HG02884 (cell line): ENCODE measurements at regions not wholly inside any gene's neighbourhood (a gene's known extent, or its start where the extent isn't known, plus 50 kb on each side); places are given as distances from the start of the nearest gene placed in this dataset.
A peak's percentile ranks its signal among the peaks of the same experiment; 100 is the strongest.
"Not testable (repeated sequence)": the region's sequence is repeated elsewhere in the genome, so short reads cannot be mapped to it uniquely, and the experiment has no call there.

Experiments used
- ATAC-seq: cut with Tn5 transposase; IDR thresholded peaks from one replicate; pipeline ENCODE4 v1.9.1; 2021; ENCODE audit warnings: mild to moderate bottlenecking, moderate library complexity; ENCODE audit not compliant: unreplicated experiment

DNA sequence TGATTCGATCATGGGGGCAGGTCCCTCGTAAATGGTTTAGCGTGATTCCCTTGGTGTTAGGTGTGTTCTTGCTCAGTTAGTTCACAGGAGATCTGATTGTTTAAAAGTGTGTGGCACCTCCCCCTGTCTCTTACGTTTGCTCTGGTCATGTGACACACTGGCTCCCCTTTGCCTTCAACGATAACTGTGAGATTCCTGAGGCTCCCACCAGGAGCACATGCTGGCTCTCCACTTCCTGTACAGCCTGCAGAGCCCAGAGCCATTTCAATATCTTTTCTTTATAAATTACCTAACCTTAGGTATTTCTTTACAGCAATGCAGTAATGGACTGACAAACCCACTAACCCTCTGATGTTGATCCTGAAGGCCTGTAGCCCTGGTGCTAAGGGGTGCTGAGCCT is 141.9 kb downstream of the FCRL5 start:
- ATAC-seq = no peak

DNA sequence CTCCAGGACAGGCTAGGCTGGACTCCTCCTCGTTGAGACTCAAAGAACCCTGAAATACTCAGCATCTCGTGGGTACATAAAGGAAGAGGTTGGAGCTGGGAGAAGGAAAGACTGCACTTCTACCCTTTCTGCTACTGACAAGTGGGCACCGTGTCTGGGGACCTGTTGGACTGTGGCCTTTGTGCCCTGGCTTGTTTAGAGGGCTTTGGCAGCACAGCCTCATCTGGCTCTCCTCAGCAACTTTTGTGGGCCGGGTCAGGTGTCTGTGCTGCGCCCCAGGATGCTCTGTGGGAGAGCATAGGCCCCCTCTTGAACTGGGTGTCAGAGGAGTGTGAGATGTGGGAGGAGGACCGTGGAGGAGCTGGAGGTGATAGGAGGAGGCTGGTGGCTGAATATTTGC is 142.4 kb downstream of the FCRL5 start:
- no peak for ATAC-seq

DNA sequence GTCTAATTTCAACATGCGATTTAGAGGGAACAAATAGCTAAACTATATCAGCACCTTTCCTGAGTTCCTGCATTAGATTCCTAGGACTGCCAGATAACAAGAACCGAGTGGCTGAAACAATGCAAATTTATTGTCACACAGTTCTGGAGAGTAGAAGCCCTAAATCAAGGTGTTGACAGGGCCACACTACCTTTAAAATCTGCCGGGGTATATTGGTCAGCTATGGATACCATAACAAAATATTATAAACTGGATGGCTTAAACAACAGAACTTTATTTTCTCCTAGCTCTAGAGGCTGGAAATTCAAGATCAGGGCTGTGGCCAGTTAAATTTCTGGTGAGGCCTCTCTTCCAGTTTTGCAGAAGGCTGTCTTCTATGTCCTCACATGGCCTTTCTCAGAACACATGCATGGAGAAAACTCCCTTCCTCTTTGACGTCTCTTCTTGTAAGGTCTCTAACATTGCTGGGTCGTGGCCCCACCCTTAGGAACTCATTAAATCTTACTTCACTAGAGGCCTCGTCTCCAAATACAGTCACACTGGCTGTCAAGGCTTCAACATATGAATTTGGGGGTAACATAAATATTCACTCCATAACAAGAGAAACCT is 144.3 kb downstream of the FCRL5 start:
- no peak for ATAC-seq

DNA sequence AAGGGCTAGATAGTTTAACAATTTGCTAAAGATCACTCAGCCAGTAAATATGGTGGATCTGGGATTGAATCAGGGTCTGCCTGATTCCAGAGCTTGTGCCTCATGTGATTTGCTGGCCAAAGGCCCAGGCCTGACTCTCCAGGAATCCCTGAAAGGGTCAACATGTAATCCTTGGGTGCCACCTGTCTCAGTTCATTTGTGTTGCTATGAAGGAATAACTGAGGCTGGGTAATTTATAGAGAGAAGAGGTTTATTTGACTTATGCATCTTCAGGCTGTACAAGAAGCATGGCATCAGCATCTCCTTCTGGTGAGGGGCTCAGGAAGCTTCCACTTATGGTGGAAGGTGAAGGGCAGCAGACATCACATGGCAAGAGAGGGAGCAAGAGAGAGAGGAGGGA is 144.9 kb downstream of the FCRL5 start:
- ATAC-seq = no peak

DNA sequence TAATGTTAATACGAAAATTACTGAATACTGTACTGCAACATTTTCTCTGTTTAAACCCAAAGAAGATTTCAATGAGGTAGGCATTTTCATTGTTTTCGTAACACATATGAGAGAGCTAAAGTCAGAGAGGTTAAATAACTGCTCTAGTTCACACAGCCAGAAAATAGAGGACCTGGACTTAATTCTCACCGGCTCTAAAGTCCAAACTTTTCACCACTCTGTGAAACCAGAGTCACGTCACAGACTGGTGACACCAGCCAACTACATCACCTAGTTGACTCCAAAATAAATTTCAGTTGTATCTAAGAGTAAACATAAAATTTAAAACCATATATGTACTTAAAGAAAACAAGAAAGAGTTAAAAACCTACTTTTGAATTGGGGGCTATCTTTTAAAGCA is 146.7 kb downstream of the FCRL5 start:
- no peak for ATAC-seq

DNA sequence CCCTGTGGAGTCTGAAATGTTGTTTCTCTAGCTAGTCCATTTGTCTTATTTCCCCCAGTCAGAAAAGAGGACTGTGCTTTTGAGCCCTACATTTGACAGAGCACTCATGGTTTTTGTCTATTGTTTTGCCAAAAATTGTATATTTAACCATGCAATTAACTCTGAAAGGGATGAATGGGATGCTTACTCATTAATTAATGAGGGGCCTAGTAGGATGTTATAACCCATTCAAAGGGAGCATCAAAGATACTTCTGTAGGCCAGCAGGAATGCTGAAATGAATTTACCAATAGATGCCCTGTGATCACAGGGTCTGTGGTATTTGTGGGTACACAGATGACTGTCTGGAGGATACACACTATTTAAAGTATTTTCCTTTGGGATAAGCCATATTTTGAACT is 147.7 kb downstream of the FCRL5 start:
- ATAC-seq = no peak

DNA sequence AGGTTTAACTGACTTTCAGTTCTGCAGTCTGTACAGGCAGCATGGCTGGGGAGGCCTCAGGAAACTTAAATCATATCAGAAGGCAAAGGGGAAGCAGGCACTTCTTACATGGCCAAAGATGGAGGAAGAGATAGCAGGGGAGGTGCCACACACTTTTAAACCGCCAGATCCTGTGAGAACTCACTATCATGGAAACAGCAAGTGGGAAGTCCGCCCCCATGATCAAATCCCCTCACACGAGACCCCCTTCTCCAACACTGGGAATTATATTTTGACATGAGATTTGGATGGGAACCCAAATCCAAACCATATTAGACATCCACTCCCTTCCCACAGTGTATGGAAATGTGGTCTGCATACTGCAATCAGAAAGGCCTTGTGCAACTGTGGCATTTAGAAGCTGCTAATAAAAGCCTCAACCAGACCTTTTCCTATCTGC is 148.2 kb downstream of the FCRL5 start:
- peak; percentile 19 for ATAC-seq

DNA sequence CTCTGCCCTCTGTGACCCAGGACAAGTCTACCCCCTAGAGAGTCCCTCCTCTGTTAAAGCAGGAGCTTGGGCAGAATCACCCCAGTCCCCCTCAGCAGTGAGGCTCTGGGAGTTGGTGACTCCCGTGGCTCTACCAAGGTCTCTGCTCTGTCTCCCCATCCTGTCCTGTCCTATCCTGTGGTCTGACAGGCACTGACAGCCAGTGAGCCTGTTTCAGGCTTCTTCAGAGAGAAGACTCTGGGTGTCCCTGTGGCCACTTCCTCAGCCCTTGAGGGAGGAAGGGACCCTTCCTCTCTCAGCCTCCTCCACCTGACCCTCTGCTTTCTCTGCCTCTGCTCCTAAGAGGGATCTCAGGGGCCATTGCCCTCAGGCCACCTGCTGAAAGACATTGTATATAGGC is 148.7 kb downstream of the FCRL5 start:
- peak; percentile 15 for ATAC-seq

DNA sequence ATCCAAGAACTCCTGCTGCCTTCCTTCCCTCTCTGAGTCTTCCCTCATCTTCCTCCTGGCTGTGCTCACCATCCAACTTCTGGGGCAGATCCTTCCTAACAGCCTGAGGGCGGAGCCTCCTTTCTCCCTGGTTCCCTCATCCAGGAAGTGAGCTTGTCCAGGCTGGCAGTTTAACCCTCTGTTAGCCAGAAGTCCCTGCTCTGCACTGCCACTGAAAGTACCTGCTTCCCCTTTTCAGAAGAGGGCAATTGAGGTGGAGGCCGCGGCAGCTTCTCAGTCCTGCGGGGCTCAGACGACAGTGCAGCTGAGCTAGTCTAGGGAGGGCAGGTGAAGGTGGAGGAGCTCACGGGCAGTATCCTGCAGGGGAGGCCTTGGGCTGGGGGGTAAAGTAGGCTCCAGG is 149.1 kb downstream of the FCRL5 start:
- ATAC-seq = peak; percentile 70

DNA sequence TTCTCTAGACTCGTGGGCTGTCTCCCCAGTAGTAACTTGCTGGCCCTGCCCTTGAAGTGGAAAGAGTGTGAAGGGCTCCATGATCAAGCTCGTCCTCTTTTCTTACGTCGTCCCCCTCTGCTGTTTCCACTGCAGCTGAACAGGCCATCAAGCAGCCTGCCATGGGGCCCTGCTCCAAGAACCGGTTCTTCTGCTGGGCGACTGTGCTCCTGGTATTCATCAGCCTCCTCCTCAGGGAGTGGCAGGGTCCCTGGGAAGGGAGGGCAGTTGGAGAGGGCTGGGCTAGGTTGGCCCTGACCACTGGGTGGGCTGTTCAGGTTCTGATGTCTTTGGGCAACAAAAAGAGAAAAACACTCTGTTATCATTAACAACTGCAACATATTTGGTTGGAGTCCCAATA is 151.5 kb downstream of the FCRL5 start:
- no peak for ATAC-seq

DNA sequence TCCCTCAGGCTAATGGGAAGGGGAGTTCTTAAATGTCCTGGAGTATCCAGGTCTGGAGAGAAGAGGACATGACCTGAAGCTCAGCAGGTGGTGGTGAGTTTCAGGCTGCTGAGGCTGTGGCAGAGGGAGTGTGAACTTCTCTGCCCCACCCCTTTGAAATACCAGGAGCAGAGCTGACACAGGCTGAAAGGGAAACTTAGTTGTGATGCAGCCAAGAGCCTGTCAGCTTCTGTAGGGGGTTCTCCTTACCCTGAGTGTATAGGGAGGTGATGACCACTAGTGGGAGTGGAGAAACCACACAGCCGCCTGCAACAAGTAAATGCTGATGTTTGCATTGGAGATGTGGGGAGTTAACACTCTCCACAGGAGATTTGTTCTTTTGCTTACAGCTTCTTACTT is 152.3 kb downstream of the FCRL5 start:
- no peak for ATAC-seq

DNA sequence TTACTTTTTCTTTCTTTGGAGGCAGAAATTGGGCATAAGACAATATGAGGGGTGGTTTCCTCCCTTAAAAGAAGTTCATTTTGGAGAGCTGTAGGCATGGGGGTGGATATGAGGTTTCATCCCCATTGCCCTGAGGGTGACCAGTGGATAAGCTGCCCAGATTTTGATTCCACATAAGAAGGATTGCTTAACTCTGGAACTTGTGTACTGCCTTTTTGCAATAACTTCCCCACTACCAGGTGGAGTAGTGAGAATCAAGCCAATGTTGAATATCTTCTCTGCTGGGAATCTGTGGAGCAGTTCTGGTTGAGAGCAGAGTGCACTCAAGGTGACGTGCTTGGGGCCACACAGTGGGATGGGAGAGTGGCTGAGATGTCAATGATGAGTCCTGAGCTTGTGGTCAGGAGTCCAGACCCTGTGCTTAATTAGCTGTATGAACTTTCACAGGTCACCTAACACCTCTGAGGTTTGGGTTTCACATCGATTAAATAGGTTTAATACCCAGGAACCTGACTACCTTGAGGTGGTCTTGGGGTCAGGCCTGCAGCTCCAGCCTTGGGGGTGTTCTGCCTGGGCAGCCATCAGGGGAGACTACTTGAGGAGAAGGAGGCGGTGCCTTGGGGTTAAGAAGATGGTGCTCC is 152.9 kb downstream of the FCRL5 start:
- ATAC-seq = no peak

DNA sequence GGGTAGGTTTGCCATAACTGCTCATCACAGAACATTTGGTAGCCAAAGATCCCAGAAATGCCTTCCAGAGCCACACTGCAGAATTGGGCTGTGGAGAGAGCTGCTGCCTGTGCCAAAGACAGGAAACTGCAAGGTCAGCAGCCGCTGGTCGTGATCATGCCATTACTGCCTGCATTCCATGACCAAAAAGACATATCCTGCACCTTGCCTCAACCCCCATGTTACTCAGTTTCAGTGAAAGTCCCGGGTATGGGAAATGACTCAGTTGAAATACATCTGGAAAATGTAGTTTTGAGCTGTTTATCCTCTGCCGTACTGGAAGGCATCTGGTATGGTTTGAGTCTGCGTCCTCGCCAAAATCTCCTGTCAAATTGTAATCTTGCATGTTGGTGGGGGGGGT is 161.7 kb downstream of the FCRL5 start:
- ATAC-seq = no peak

DNA sequence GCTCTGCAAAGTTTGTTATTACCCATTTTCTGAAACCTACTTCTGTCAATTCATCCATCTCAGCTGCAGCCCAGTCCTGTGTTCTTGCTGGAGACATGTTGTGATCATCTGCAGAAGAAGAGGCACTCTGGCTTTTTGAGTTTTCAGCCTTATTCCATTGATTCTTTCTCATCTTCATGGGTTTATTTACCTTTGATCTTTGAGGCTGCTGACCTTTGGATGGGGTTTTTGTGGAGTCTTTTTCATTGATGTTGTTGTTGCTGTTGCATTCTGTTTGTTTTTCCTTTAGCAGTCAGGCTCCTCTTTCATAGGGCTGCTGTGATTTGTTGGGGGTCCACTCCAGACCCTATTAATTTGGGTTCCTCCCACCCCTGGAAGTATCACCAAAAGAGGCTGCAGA is 164.3 kb downstream of the FCRL5 start:
- ATAC-seq = no peak

DNA sequence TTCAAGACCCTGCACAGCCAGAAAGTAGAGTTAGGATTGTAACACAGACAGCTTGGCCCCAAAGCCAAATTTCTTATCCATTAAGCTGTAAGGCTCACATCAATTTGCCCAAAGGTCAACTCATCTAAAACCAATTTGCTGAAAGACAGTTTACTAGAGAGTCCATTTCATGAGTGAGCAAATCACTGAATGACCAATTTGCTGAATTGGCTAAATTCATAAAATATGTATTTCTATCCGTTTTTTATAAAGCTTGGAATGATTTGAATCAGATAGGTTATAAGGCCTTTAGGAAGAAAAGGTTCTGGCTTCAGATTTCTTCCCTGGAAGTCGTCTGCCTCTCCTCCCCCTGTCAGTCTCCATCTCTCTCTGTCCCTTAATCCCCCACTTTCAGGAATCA is 168.1 kb downstream of the FCRL5 start:
- ATAC-seq = no peak

DNA sequence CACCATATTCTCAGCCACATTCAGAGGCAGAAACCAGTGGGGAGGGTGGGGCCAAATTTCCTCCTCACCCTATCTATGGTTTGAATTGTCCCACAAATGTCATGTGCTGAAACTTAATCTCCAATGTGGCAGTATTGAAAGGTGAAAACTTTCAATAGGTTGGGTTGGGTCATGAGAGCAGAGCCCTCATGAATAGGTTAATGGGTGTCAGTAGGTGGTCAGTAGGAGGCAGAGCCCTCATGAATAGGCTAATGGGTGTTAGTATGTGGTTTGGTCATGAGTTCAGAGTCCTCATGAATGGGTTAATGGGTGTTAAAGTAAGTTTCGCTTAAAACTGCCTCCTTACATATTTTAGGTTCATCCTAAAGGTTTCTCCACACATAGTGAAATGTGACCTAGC is 170.0 kb downstream of the FCRL5 start:
- ATAC-seq = no peak

DNA sequence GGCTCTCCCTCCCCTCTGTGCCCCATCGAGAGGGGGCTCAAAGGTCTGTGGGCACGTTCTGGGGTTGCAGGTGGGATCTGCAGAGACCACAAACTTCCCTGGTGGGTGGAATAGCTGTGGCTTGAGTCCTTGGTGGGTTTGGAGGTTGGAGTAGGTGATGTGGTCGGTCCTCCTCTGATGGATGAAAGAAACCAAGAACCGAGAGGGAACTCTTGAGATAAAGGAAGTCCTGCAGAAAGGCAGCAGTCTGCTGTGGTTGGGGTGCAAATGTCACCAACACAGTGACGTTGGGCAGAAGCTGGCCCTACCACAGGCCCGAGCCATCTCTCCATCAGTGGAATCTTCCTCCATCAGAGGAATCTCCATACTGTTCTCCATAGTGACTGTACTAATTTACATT is 171.8 kb downstream of the FCRL5 start:
- ATAC-seq = no peak

DNA sequence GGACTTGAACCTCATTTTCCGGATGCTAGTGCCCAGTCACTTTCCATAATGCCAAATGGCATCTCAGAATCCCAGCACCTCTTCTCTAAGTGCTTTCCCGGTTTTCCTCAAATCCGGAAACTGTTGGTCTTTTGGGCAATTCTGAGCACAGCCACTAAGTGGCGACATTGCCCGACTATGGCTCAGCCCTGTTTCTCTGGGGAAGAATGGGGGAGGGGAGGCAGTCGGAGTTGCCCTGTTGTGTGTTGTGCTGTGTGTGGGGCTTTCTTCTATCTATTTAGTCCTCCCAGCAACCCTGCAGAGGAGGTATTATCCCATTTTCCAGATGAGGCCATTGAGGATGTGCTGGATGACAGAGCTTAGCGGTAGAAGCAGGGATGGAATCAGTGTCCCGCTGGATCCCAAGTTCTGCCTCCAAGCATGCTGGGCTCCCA is 175.0 kb downstream of the FCRL5 start:
- ATAC-seq = not testable (repeated sequence)

DNA sequence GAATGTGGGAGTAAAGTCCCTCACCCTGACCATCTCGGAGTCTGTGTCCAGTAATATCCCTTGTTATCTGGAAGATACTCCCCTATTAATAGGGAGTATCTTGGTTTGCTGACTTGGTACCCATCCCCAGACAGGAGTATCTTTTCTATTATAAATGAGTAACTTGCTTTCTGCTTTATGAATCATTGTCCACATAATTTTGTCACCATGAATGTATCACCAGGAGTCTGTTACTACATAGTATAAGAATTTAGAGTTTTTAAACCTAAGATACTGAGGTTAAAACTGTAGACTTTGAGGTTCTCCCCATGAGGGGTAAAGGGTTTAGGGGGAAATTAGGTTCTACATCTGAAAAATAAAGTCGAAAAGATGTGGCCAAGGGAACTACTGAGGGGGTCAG is 175.6 kb downstream of the FCRL5 start:
- no peak for ATAC-seq

DNA sequence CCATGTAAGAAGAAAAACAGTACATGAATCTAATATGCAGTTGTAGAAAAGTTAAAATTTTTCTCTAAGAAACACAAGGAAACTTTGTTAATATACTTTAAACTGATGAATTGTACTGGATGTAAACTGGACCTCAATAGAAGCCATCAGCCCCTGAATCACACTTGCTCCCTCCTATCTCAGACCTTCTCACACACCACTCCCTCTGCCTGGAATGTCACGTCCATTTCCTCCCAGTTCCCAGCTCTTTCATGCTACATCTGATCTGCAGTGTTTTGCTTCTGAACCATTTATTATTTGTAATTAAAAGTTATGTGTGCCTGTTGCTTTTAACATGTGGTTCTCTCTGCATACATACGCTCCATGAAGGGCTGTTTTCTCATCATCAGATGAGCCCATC is 180.0 kb downstream of the FCRL5 start:
- not testable (repeated sequence) for ATAC-seq

DNA sequence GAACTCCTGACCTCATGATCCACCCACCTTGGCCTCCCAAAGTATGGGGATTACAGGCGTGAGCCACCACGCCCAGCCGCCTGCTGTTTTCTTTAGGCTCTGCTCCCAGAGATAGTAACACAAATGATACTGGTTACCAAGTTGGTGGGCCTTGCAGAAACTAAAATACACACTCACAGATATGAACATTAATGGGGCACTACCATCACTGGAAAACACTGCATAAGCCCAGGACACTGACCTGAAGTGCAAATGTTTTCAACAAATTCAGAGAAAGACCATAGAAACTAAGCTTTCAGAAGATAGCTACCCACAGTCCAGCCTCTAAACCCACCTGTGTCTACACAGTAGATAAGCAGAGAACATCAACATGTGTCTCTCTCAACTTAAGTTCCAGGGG is 180.5 kb downstream of the FCRL5 start:
- ATAC-seq = no peak

DNA sequence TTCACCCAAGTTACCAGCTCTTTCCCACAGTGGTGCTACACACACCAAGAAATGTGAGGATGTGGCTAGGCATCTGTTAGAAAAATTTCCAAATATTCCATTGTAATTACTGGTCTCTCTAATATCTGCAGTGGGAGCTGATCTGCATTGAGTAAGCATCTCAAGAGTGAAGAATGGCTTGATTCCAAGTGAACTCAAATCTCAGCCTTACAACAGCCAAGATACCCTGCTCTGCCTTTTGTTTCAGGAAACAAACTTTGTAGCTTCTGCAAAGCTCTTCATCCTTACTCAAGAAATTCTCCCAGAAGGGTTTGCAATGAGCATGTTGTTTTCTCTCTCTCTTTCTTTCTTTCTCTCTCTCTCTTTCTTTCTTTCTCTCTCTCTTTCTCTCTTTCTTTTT is 181.1 kb downstream of the FCRL5 start:
- ATAC-seq = no peak

DNA sequence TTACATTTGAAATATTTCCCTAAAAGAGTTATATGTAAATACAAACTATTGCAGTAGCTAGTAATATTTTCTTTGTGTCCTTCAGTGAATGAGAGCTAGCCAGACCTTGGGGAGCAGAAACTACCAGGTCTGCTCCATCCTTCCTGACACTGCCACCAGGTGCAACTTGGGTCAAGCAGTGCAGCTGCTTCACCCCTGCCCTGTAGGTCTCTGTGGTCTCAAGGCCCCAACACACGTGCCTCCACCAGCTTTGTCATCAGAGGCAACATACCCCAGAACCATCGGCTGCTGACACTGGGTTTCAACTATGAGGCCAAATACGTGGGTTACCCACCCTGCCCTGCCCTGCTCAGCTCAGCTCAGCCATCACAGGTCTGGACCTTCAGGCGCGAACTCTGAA is 181.6 kb downstream of the FCRL5 start:
- ATAC-seq = no peak
